LNCAP (cell line): ENCODE measurements at regions not wholly inside any gene's neighbourhood (a gene's known extent, or its start where the extent isn't known, plus 50 kb on each side); places are given as distances from the start of the nearest gene placed in this dataset.

Experiments used
- CTCF ChIP-seq: fragments of 450-650 bp; IDR thresholded peaks from 2 replicates; pipeline ENCODE4 v1.5.1; 2017; ENCODE audit warnings: mild to moderate bottlenecking

- TF ChIP-seq CTCF: no peak
Observed at GRCh38 chr9:18063856-18064390, 410.0 kb upstream of the ADAMTSL1 start.

- no peak for TF ChIP-seq CTCF
Observed at GRCh38 chr9:18067548-18068120, 406.3 kb upstream of the ADAMTSL1 start.

GRCh38 chr9:18068900-18069299, 405.1 kb upstream of the ADAMTSL1 start:
- no peak for TF ChIP-seq CTCF

- no peak for TF ChIP-seq CTCF
Observed at GRCh38 chr9:18071651-18072060, 402.3 kb upstream of the ADAMTSL1 start.

GRCh38 chr9:18073002-18073401, 401.0 kb upstream of the ADAMTSL1 start:
- no peak for TF ChIP-seq CTCF

GRCh38 chr9:18074041-18074440, 399.9 kb upstream of the ADAMTSL1 start:
- TF ChIP-seq CTCF: no peak

GRCh38 chr9:18075253-18075952, 398.6 kb upstream of the ADAMTSL1 start:
- TF ChIP-seq CTCF: no peak
